PC-9 (cell line): ENCODE measurements at regions not wholly inside any gene's neighbourhood (a gene's known extent, or its start where the extent isn't known, plus 50 kb on each side); places are given as distances from the start of the nearest gene placed in this dataset.

Source experiments
- BruUV-seq: library from RNA; stranded (reverse); fragments of 400-500 nt; replicated peaks from 2 replicates; lab custom pipeline; 2021; lab: Mats Ljungman, UMichigan
- CTCF ChIA-PET: fragments of 300-600 bp; sonication (Branson Sonifier 250); formaldehyde crosslinking; loops from one replicate; lab custom pipeline; 2022; ENCODE audit warnings: antibody characterized with exemption; lab: Charles Lee
- POLR2A ChIA-PET: fragments of 300-600 bp; sonication (Branson Sonifier 250); formaldehyde crosslinking; loops from one replicate; lab custom pipeline; 2022; ENCODE audit warnings: antibody characterized with exemption; ENCODE audit not compliant: unreplicated experiment; lab: Charles Lee
- DNase-seq, 2 experiments: peaks; one replicate each; pipeline versions ENCODE4 v3.0.0 to v3.0.0-alpha.2; 2015 to 2022; ENCODE audit warnings: mixed read lengths in 1 of 2
- H2AFZ ChIP-seq: fragments of 200-600 bp; sonication (generic); 2 replicates; pipeline ENCODE4 v1.8.1; 2017; ENCODE audit warnings: antibody characterized with exemption
- H3F3A ChIP-seq: fragments of 200-600 bp; sonication (generic); 2 replicates; pipeline ENCODE4 v1.8.1; 2017; ENCODE audit warnings: antibody characterized with exemption, mild to moderate bottlenecking, low read depth; ENCODE audit not compliant: insufficient read depth
- H3K27ac ChIP-seq: fragments of 200-600 bp; sonication (generic); 2 replicates; pipeline ENCODE4 v1.6.1; 2016; ENCODE audit warnings: mixed run types
- H3K27me3 ChIP-seq: fragments of 200-600 bp; sonication (generic); 2 replicates; pipeline ENCODE4 v1.6.1; 2016; ENCODE audit warnings: low read depth, mixed run types; ENCODE audit not compliant: insufficient read depth
- H3K36me3 ChIP-seq: fragments of 200-600 bp; sonication (generic); 2 replicates; pipeline ENCODE4 v1.6.1; 2016; ENCODE audit warnings: low read depth, mixed run types
- H3K4me1 ChIP-seq: fragments of 200-600 bp; sonication (generic); replicated peaks from 2 replicates; pipeline ENCODE4 v1.6.1; 2016; ENCODE audit warnings: mixed run types; ENCODE audit not compliant: insufficient read depth
- H3K4me2 ChIP-seq: fragments of 200-600 bp; sonication (generic); 2 replicates; pipeline ENCODE4 v1.6.1; 2017; ENCODE audit warnings: mixed run types
- H3K4me3 ChIP-seq: fragments of 200-600 bp; sonication (generic); 2 replicates; pipeline ENCODE4 v1.6.1; 2016; ENCODE audit warnings: mixed run types
- H3K79me2 ChIP-seq: fragments of 200-600 bp; sonication (generic); 2 replicates; pipeline ENCODE4 v1.6.1; 2017; ENCODE audit warnings: low read depth, mixed run types
- H3K9me2 ChIP-seq: fragments of 200-600 bp; sonication (generic); 2 replicates; pipeline ENCODE4 v1.8.1; 2017; ENCODE audit warnings: mild to moderate bottlenecking; ENCODE audit not compliant: insufficient read depth
- H3K9me3 ChIP-seq: fragments of 200-600 bp; sonication (generic); 2 replicates; pipeline ENCODE4 v1.8.1; 2016; ENCODE audit warnings: low read depth; ENCODE audit not compliant: insufficient read depth
- H4K20me1 ChIP-seq: fragments of 200-600 bp; sonication (generic); 2 replicates; pipeline ENCODE4 v1.8.1; 2017; ENCODE audit not compliant: insufficient read depth
- EZH2 ChIP-seq: fragments of 200-600 bp; sonication (generic); IDR thresholded peaks from 2 replicates; pipeline ENCODE4 v1.8.0; 2017; ENCODE audit warnings: antibody characterized with exemption, low read depth
- intact Hi-C: fragments of 100-400 bp; cut with micrococcal nuclease; formaldehyde crosslinking; loops from one replicate; pipeline ENCODE4 v1.10.0; 2022; ENCODE audit not compliant: unreplicated experiment
- TF ChIP-seq, protein P1 (sequence below): fragments of 200-600 bp; sonication (generic); conservative IDR thresholded peaks from 2 replicates; pipeline ENCODE4 v1.6.1; 2017; ENCODE audit warnings: mixed run types, antibody characterized with exemption, mild to moderate bottlenecking, moderate library complexity

DNA sequence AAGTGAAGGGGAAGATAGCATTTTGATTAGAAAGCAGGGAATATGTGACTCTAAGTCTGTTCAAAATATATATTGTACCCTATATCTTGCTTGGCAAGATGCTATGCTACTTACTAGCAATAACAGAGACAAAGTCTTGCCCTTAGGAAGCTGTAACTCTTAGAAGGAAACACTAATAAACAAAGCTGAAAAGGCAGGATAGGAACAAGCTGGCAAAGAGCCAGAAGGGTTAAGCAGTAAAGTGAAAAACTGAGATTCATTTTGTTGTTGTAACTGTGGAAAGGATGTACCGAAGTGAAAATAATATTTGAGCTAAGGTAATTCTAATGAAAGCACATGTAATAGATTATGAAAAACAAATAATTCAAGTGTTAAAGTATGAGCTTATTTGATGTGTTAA lies 527.1 kb upstream of the FLRT2 start:
- H3K9me2 ChIP-seq, result no peaks in the 10 kb centered on the region
- H3K4me2 ChIP-seq, result no peak overlapping the region
- no peaks in the 10 kb centered on the region for H4K20me1 ChIP-seq
- ChIA-PET CTCF (no interaction called here), POLR2A (no interaction called here)
- no peaks in the 10 kb centered on the region for H3K79me2 ChIP-seq
- TF ChIP-seq, protein P1, sequence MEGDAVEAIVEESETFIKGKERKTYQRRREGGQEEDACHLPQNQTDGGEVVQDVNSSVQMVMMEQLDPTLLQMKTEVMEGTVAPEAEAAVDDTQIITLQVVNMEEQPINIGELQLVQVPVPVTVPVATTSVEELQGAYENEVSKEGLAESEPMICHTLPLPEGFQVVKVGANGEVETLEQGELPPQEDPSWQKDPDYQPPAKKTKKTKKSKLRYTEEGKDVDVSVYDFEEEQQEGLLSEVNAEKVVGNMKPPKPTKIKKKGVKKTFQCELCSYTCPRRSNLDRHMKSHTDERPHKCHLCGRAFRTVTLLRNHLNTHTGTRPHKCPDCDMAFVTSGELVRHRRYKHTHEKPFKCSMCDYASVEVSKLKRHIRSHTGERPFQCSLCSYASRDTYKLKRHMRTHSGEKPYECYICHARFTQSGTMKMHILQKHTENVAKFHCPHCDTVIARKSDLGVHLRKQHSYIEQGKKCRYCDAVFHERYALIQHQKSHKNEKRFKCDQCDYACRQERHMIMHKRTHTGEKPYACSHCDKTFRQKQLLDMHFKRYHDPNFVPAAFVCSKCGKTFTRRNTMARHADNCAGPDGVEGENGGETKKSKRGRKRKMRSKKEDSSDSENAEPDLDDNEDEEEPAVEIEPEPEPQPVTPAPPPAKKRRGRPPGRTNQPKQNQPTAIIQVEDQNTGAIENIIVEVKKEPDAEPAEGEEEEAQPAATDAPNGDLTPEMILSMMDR, result no peak
- TF ChIP-seq EZH2, result no peak
- no peaks in the 10 kb centered on the region for H3F3A ChIP-seq
- no peaks in the 10 kb centered on the region for H3K36me3 ChIP-seq
- no TSS peak for BruUV-seq
- no peak overlapping the region for H3K27ac ChIP-seq
- no peak for DNase-seq
- H2AFZ ChIP-seq, result no peak overlapping the region
- no peaks in the 10 kb centered on the region for H3K9me3 ChIP-seq
- H3K4me1 ChIP-seq, result no peaks in the 10 kb centered on the region
- intact Hi-C loops, result no loop called here
- no peaks in the 10 kb centered on the region for H3K27me3 ChIP-seq
- H3K4me3 ChIP-seq, result no peak overlapping the region

DNA sequence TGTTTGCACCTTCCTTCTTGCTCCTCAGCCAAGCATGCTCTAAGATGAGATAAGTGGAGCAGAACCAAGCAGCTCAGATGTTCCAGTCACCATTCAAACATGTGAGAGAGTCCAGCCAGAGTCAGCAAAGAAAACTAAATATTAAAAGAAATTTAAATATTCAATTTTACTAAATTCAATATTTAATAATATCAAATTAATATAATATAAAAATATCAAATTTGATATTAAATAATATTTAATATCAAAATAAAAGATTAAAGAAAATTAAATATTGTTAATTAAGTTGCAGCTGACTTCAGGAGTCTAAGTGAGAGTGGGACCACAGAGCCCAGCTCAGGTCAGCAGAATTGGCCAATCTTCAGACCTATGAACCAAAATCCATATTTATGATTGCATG lies 526.1 kb upstream of the FLRT2 start:
- intact Hi-C loops, result no loop called here
- H3K4me1 ChIP-seq, result no peaks in the 10 kb centered on the region
- H3K27me3 ChIP-seq, result no peaks in the 10 kb centered on the region
- no peak overlapping the region for H3K27ac ChIP-seq
- no TSS peak for BruUV-seq
- no peaks in the 10 kb centered on the region for H3K36me3 ChIP-seq
- no peak overlapping the region for H2AFZ ChIP-seq
- no peaks in the 10 kb centered on the region for H3K79me2 ChIP-seq
- POLR2A ChIA-PET, result no interaction called here
- H3K4me3 ChIP-seq, result no peak overlapping the region
- H3K9me2 ChIP-seq, result no peaks in the 10 kb centered on the region
- TF ChIP-seq, protein P1, result no peak
- no peak for TF ChIP-seq EZH2
- no peaks in the 10 kb centered on the region for H3F3A ChIP-seq
- no peaks in the 10 kb centered on the region for H3K9me3 ChIP-seq
- H4K20me1 ChIP-seq, result no peaks in the 10 kb centered on the region
- CTCF ChIA-PET, result no interaction called here
- no peak overlapping the region for H3K4me2 ChIP-seq
- no peak for DNase-seq

DNA sequence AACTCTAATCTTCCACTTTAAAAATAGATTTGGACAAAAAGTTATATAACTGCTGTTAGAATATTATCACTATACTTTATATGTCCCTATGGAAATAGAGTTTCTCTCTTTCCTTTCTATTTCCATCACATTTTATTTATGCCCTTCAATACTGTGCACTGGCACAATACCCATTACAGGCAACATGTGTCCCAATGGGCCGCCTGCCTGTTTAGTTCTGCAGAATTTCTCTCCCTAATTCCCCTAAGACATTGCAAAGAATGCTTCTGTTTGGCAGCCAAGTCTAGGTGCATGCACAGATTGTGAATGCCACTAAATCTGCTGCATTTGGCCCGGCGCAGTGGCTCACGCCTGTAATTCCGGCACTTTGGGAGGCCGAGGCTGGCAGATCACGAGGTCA lies 520.4 kb upstream of the FLRT2 start:
- Histone ChIP-seq H3K4me1 (no peaks in the 10 kb centered on the region), H3K4me2 (no peak overlapping the region), H3K79me2 (no peaks in the 10 kb centered on the region), H3F3A (no peaks in the 10 kb centered on the region), H3K9me2 (no peaks in the 10 kb centered on the region), H2AFZ (no peak overlapping the region), H3K4me3 (no peak overlapping the region), H3K27me3 (no peaks in the 10 kb centered on the region), H3K9me3 (no peaks in the 10 kb centered on the region), H3K36me3 (no peaks in the 10 kb centered on the region), H4K20me1 (no peaks in the 10 kb centered on the region), H3K27ac (no peak overlapping the region)
- POLR2A ChIA-PET, result no interaction called here
- CTCF ChIA-PET, result no interaction called here
- no peak for DNase-seq
- TF ChIP-seq, protein P1, result no peak
- TF ChIP-seq EZH2, result no peak
- no TSS peak for BruUV-seq
- intact Hi-C loops, result no loop called here
